ENCODE measurements at regions not wholly inside any gene's neighbourhood (a gene's known extent, or its start where the extent isn't known, plus 50 kb on each side); places are given as distances from the start of the nearest gene placed in this dataset.

- Mint-ChIP-seq H3K36me3 (no peaks in the 10 kb centered on the region), H3K9me3 (no peaks in the 10 kb centered on the region), H3K4me1 (peaks cover 3% of the 10 kb centered on the region), H3K27me3 (ENCODE audit: insufficient read depth, low read depth) (no peaks in the 10 kb centered on the region), H3K27ac (no peak overlapping the region), H3K4me3 (no peak overlapping the region)
- no peaks in the 10 kb centered on the region for H3K27me3 ChIP-seq
- no peak overlapping the region for H3K4me2 ChIP-seq
- H3K36me3 ChIP-seq, result no peaks in the 10 kb centered on the region
- H3F3A ChIP-seq (ENCODE audit: low read depth), result no peaks in the 10 kb centered on the region
- H3K4me3 ChIP-seq, result no peak overlapping the region
- TF ChIP-seq CTCF (IDR thresholded peaks at IDR 0.05) (no peak), EZH2phosphoT487 (IDR thresholded peaks at IDR 0.05) (no peak), EZH2 (IDR thresholded peaks at IDR 0.05) (no peak)
- no peaks in the 10 kb centered on the region for H3K4me1 ChIP-seq
- no peak overlapping the region for H2AFZ ChIP-seq (replicated peaks)
- no peak for DNase-seq (ENCODE audit: low spot score)
- no peak overlapping the region for H3K9ac ChIP-seq
- no peaks in the 10 kb centered on the region for H3K9me3 ChIP-seq (ENCODE audit: low read depth)
- H4K20me1 ChIP-seq (ENCODE audit: low read depth), result no peaks in the 10 kb centered on the region
- H3K27ac ChIP-seq, result no peak overlapping the region
- H3K79me2 ChIP-seq (ENCODE audit: low read depth), result no peaks in the 10 kb centered on the region
Measured at GRCh38 chr3:86229086-86229774, 761.7 kb downstream of the VGLL3 start.

- Mint-ChIP-seq H3K27me3 (ENCODE audit: insufficient read depth, low read depth) (no peaks in the 10 kb centered on the region), H3K9me3 (no peaks in the 10 kb centered on the region), H3K36me3 (no peaks in the 10 kb centered on the region), H3K4me3 (no peak overlapping the region), H3K27ac (no peak overlapping the region), H3K4me1 (peaks cover 3% of the 10 kb centered on the region)
- DNase-seq (ENCODE audit: low spot score), result peak; percentile 7
- Histone ChIP-seq H3K4me2 (no peak overlapping the region), H4K20me1 (ENCODE audit: low read depth) (no peaks in the 10 kb centered on the region), H3F3A (ENCODE audit: low read depth) (no peaks in the 10 kb centered on the region), H3K36me3 (no peaks in the 10 kb centered on the region), H3K9ac (no peak overlapping the region), H2AFZ (replicated peaks) (no peak overlapping the region), H3K9me3 (ENCODE audit: low read depth) (no peaks in the 10 kb centered on the region), H3K79me2 (ENCODE audit: low read depth) (no peaks in the 10 kb centered on the region), H3K4me3 (no peak overlapping the region), H3K27ac (no peak overlapping the region), H3K27me3 (no peaks in the 10 kb centered on the region), H3K4me1 (no peaks in the 10 kb centered on the region)
- TF ChIP-seq EZH2phosphoT487 (IDR thresholded peaks at IDR 0.05) (no peak), CTCF (IDR thresholded peaks at IDR 0.05) (no peak), EZH2 (IDR thresholded peaks at IDR 0.05) (no peak)
Measured at GRCh38 chr3:86228101-86228500, 762.8 kb downstream of the VGLL3 start.

GRCh38 chr3:86225461-86225860 lies 765.5 kb downstream of the VGLL3 start:
- H3F3A ChIP-seq (ENCODE audit: low read depth), result no peaks in the 10 kb centered on the region
- no peaks in the 10 kb centered on the region for H3K9me3 ChIP-seq (ENCODE audit: low read depth)
- DNase-seq (ENCODE audit: low spot score), result no peak

More at GRCh38 chr3:86225461-86225860, 765.5 kb downstream of the VGLL3 start:
- H3K27ac ChIP-seq, result no peak overlapping the region
- no peak overlapping the region for H3K4me3 ChIP-seq
- H3K9ac ChIP-seq, result no peak overlapping the region
- H3K36me3 ChIP-seq, result no peaks in the 10 kb centered on the region
- Mint-ChIP-seq H3K27me3 (ENCODE audit: insufficient read depth, low read depth) (no peaks in the 10 kb centered on the region), H3K9me3 (no peaks in the 10 kb centered on the region), H3K4me3 (no peak overlapping the region), H3K4me1 (peaks cover 3% of the 10 kb centered on the region), H3K36me3 (no peaks in the 10 kb centered on the region), H3K27ac (no peak overlapping the region)
- no peaks in the 10 kb centered on the region for H3K4me1 ChIP-seq
- TF ChIP-seq EZH2 (IDR thresholded peaks at IDR 0.05), result no peak
- no peak for TF ChIP-seq EZH2phosphoT487 (IDR thresholded peaks at IDR 0.05)
- no peak for TF ChIP-seq CTCF (IDR thresholded peaks at IDR 0.05)
- H3K4me2 ChIP-seq, result no peak overlapping the region
- H3K79me2 ChIP-seq (ENCODE audit: low read depth), result no peaks in the 10 kb centered on the region
- H3K27me3 ChIP-seq, result no peaks in the 10 kb centered on the region
- H2AFZ ChIP-seq (replicated peaks), result no peak overlapping the region
- H4K20me1 ChIP-seq (ENCODE audit: low read depth), result no peaks in the 10 kb centered on the region
